SK-N-SH treated with all-trans-retinoic acid at 6 μM for 48 hours (cell line): ENCODE measurements at regions not wholly inside any gene's neighbourhood (a gene's known extent, or its start where the extent isn't known, plus 50 kb on each side); places are given as distances from the start of the nearest gene placed in this dataset.

ENCODE experiments used
- ARNTL ChIP-seq: fragments of 450-650 bp; formaldehyde crosslinking; IDR thresholded peaks from 2 replicates; pipeline ENCODE4 v1.5.0; 2020; ENCODE audit warnings: low read depth, mild to moderate bottlenecking, moderate library complexity, borderline replicate concordance
- ESRRG ChIP-seq: fragments of 250-450 bp; sonication (Bioruptor Pico); IDR thresholded peaks from 2 replicates; pipeline ENCODE4 v1.6.1; 2021; ENCODE audit warnings: mild to moderate bottlenecking
- GLIS3 ChIP-seq: fragments of 250-450 bp; sonication (Bioruptor Pico); IDR thresholded peaks from 2 replicates; pipeline ENCODE4 v1.5.0; 2020; ENCODE audit warnings: mild to moderate bottlenecking, moderate library complexity
- PATZ1 ChIP-seq: fragments of 250-450 bp; sonication (Bioruptor Pico); IDR thresholded peaks from 2 replicates; pipeline ENCODE4 v1.8.0; 2020; ENCODE audit warnings: mild to moderate bottlenecking, moderate library complexity, borderline replicate concordance
- PPARA ChIP-seq: fragments of 250-450 bp; sonication (Bioruptor Pico); IDR thresholded peaks from 2 replicates; pipeline ENCODE4 v1.5.0; 2020; ENCODE audit warnings: mild to moderate bottlenecking, borderline replicate concordance
- RARB ChIP-seq: fragments of 250-450 bp; sonication (Bioruptor Pico); IDR thresholded peaks from 2 replicates; pipeline ENCODE4 v1.8.0; 2021; ENCODE audit warnings: mild to moderate bottlenecking, moderate library complexity
- ZC3H10 ChIP-seq: fragments of 250-450 bp; sonication (Bioruptor Pico); IDR thresholded peaks from 2 replicates; pipeline ENCODE4 v1.5.1; 2021; ENCODE audit warnings: mild to moderate bottlenecking, moderate library complexity
- ZFP3 ChIP-seq: fragments of 250-450 bp; sonication (Bioruptor Pico); IDR thresholded peaks from 2 replicates; pipeline ENCODE4 v1.5.0; 2020; ENCODE audit warnings: mild to moderate bottlenecking, moderate library complexity
- ZFP30 ChIP-seq: fragments of 450-650 bp; formaldehyde crosslinking; IDR thresholded peaks from 2 replicates; pipeline ENCODE4 v1.5.0; 2022; ENCODE audit warnings: mild to moderate bottlenecking, moderate library complexity
- ZNF70 ChIP-seq: fragments of 450-650 bp; formaldehyde crosslinking; IDR thresholded peaks from 2 replicates; pipeline ENCODE4 v1.5.0; 2020; ENCODE audit warnings: mild to moderate bottlenecking, moderate library complexity
- TF ChIP-seq, protein P1 (sequence below): fragments of 250-450 bp; sonication (Bioruptor Pico); IDR thresholded peaks from 2 replicates; pipeline ENCODE4 v1.5.0; 2020; ENCODE audit warnings: mild to moderate bottlenecking, moderate library complexity
- TF ChIP-seq, protein P2 (sequence below): fragments of 250-450 bp; sonication (Bioruptor Pico); IDR thresholded peaks from 2 replicates; pipeline ENCODE4 v1.5.1; 2020; ENCODE audit warnings: low read depth, mild to moderate bottlenecking, moderate library complexity
- TF ChIP-seq, protein P3 (sequence below): fragments of 250-450 bp; sonication (Bioruptor Pico); IDR thresholded peaks from 2 replicates; pipeline ENCODE4 v1.5.1; 2021; ENCODE audit warnings: mild to moderate bottlenecking, moderate library complexity

GRCh38 chr5:4042311-4042710 is 446.7 kb downstream of the IRX1 start:
- no peak for TF ChIP-seq PPARA (CRISPR knock-in tag)
- TF ChIP-seq, protein P1, sequence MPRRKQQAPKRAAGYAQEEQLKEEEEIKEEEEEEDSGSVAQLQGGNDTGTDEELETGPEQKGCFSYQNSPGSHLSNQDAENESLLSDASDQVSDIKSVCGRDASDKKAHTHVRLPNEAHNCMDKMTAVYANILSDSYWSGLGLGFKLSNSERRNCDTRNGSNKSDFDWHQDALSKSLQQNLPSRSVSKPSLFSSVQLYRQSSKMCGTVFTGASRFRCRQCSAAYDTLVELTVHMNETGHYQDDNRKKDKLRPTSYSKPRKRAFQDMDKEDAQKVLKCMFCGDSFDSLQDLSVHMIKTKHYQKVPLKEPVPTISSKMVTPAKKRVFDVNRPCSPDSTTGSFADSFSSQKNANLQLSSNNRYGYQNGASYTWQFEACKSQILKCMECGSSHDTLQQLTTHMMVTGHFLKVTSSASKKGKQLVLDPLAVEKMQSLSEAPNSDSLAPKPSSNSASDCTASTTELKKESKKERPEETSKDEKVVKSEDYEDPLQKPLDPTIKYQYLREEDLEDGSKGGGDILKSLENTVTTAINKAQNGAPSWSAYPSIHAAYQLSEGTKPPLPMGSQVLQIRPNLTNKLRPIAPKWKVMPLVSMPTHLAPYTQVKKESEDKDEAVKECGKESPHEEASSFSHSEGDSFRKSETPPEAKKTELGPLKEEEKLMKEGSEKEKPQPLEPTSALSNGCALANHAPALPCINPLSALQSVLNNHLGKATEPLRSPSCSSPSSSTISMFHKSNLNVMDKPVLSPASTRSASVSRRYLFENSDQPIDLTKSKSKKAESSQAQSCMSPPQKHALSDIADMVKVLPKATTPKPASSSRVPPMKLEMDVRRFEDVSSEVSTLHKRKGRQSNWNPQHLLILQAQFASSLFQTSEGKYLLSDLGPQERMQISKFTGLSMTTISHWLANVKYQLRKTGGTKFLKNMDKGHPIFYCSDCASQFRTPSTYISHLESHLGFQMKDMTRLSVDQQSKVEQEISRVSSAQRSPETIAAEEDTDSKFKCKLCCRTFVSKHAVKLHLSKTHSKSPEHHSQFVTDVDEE (CRISPR knock-in tag): no peak
- TF ChIP-seq ZNF70 (CRISPR knock-in tag): no peak
- no peak for TF ChIP-seq GLIS3 (CRISPR knock-in tag)
- TF ChIP-seq ZFP3 (CRISPR knock-in tag): no peak
- TF ChIP-seq ESRRG (CRISPR knock-in tag): no peak
- TF ChIP-seq ZFP30 (CRISPR knock-in tag): no peak
- no peak for TF ChIP-seq RARB
- TF ChIP-seq ZC3H10 (CRISPR knock-in tag): no peak
- TF ChIP-seq, protein P2, sequence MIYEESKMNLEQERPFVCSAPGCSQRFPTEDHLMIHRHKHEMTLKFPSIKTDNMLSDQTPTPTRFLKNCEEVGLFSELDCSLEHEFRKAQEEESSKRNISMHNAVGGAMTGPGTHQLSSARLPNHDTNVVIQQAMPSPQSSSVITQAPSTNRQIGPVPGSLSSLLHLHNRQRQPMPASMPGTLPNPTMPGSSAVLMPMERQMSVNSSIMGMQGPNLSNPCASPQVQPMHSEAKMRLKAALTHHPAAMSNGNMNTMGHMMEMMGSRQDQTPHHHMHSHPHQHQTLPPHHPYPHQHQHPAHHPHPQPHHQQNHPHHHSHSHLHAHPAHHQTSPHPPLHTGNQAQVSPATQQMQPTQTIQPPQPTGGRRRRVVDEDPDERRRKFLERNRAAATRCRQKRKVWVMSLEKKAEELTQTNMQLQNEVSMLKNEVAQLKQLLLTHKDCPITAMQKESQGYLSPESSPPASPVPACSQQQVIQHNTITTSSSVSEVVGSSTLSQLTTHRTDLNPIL: no peak
- TF ChIP-seq, protein P3, sequence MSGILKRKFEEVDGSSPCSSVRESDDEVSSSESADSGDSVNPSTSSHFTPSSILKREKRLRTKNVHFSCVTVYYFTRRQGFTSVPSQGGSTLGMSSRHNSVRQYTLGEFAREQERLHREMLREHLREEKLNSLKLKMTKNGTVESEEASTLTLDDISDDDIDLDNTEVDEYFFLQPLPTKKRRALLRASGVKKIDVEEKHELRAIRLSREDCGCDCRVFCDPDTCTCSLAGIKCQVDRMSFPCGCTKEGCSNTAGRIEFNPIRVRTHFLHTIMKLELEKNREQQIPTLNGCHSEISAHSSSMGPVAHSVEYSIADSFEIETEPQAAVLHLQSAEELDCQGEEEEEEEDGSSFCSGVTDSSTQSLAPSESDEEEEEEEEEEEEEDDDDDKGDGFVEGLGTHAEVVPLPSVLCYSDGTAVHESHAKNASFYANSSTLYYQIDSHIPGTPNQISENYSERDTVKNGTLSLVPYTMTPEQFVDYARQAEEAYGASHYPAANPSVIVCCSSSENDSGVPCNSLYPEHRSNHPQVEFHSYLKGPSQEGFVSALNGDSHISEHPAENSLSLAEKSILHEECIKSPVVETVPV: no peak
- no peak for TF ChIP-seq ARNTL (CRISPR knock-in tag)
- TF ChIP-seq PATZ1: no peak
